ENCODE measurements at regions not wholly inside any gene's neighbourhood (a gene's known extent, or its start where the extent isn't known, plus 50 kb on each side); places are given as distances from the start of the nearest gene placed in this dataset.

- H3K9ac ChIP-seq (ENCODE audit: insufficient read depth in 1 of 2, low read depth in 2 of 2, low read length in 2 of 2), result no peak overlapping the region
- H3K4me2 ChIP-seq (ENCODE audit: insufficient read depth, low read length), result no peak overlapping the region
- no peak overlapping the region for H2AFZ ChIP-seq (ENCODE audit: low read depth, low read length)
- no peak overlapping the region for H3K4me3 ChIP-seq
- no peak overlapping the region for H3K27ac ChIP-seq (ENCODE audit: extremely low read depth, low read depth, low read length)
- POLR2A ChIA-PET, result no interaction called here
- ATAC-seq (no peak), DNase-seq (ENCODE audit: extremely low read depth in 1 of 4, low spot score in 3 of 4) (no peak), FAIRE-seq (no peak)
- no peaks in the 10 kb centered on the region for H3K36me3 ChIP-seq (ENCODE audit: control insufficient read depth, insufficient read depth, low read length)
- peaks cover 2 to 19% of the 10 kb centered on the region in 2 experiments; a peak in 3 of 5 replicates for H3K27me3 ChIP-seq (ENCODE audit: control insufficient read depth in 2 of 2, insufficient read depth in 2 of 2, low read length in 2 of 2)
- BruUV-seq (replicated peaks), result no TSS peak
- in situ Hi-C loops (cut with MboI) (no loop called here), intact Hi-C loops (cut with micrococcal nuclease) (no loop called here)
- no peaks in the 10 kb centered on the region for H3K79me2 ChIP-seq (ENCODE audit: control insufficient read depth, insufficient read depth, low read length)
- CTCF ChIA-PET (ENCODE audit: low intra/inter-chr PET ratio), result no interaction called here
- H4K20me1 ChIP-seq (replicated peaks; ENCODE audit: control insufficient read depth, insufficient read depth, low read length), result 0 out of 2 replicates have a peak, but pooled peaks cover 4% of the 10 kb centered on the region
- TF ChIP-seq YY1 (IDR thresholded peaks at IDR 0.05; ENCODE audit: borderline replicate concordance in 1 of 3, control insufficient read depth in 1 of 3, extremely low read depth in 1 of 3, insufficient read depth in 3 of 3, insufficient read length in 1 of 3, insufficient replicate concordance in 2 of 3, low read depth in 1 of 3, low read length in 2 of 3), result no peak
- WGBS (ENCODE audit: insufficient coverage, low coverage, missing lambda C conversion rate), result 2% methylated on average over 5 of the region's 5 CpGs
- no peaks in the 10 kb centered on the region for H3K9me3 ChIP-seq (replicated peaks; ENCODE audit: control insufficient read depth, insufficient read depth, low read depth, low read length)
- no peaks in the 10 kb centered on the region for H3K9me1 ChIP-seq (ENCODE audit: control insufficient read depth, insufficient read depth, low read length)
- H3K4me1 ChIP-seq (replicated peaks in 1 of 2; ENCODE audit: control insufficient read depth in 2 of 2, insufficient read depth in 2 of 2, low read length in 2 of 2), result peaks cover 0 to 4% of the 10 kb centered on the region in 2 experiments; a peak in 2 of 5 replicates
Measured at GRCh38 chr11:134661660-134662059, 249.6 kb upstream of the B3GAT1 start.

GRCh38 chr11:134660416-134660815 lies 248.4 kb upstream of the B3GAT1 start:
- no peaks in the 10 kb centered on the region for H3K9me1 ChIP-seq (ENCODE audit: control insufficient read depth, insufficient read depth, low read length)
- 0% methylated on average over 1 of the region's 1 CpG for WGBS (ENCODE audit: insufficient coverage, low coverage, missing lambda C conversion rate)
- H4K20me1 ChIP-seq (replicated peaks; ENCODE audit: control insufficient read depth, insufficient read depth, low read length), result no peaks in the 10 kb centered on the region
- H3K4me3 ChIP-seq, result no peak overlapping the region
- FAIRE-seq, result no peak
- BruUV-seq (replicated peaks), result no TSS peak
- H3K4me1 ChIP-seq (replicated peaks in 1 of 2; ENCODE audit: control insufficient read depth in 2 of 2, insufficient read depth in 2 of 2, low read length in 2 of 2), result peaks cover 0 to 4% of the 10 kb centered on the region in 2 experiments; a peak in 2 of 5 replicates
- CTCF ChIA-PET (ENCODE audit: low intra/inter-chr PET ratio), result no interaction called here
- POLR2A ChIA-PET, result interaction anchor here (0.6 kb wide), 1 partner anchor 11 kb away, joined by 3 read pairs; no protein-coding TSS in a partner anchor
- H3K9me3 ChIP-seq (replicated peaks; ENCODE audit: control insufficient read depth, insufficient read depth, low read depth, low read length), result no peaks in the 10 kb centered on the region
- in situ Hi-C loops (cut with MboI), result no loop called here
- H2AFZ ChIP-seq (ENCODE audit: low read depth, low read length), result no peak overlapping the region
- H3K9ac ChIP-seq (ENCODE audit: insufficient read depth in 1 of 2, low read depth in 2 of 2, low read length in 2 of 2), result no peak overlapping the region
- no peaks in the 10 kb centered on the region for H3K36me3 ChIP-seq (ENCODE audit: control insufficient read depth, insufficient read depth, low read length)
- no peak overlapping the region for H3K27ac ChIP-seq (ENCODE audit: extremely low read depth, low read depth, low read length)
- intact Hi-C loops (cut with micrococcal nuclease), result no loop called here
- H3K79me2 ChIP-seq (ENCODE audit: control insufficient read depth, insufficient read depth, low read length), result no peaks in the 10 kb centered on the region
- TF ChIP-seq NR2F6 (CRISPR knock-in tag; IDR thresholded peaks at IDR 0.05) (no peak), ZBTB8A (IDR thresholded peaks at IDR 0.05; ENCODE audit: partially characterized antibody) (no peak), ZNF583 (CRISPR knock-in tag; IDR thresholded peaks at IDR 0.05) (no peak), ZNF263 (CRISPR knock-in tag; IDR thresholded peaks at IDR 0.05; ENCODE audit: borderline replicate concordance) (no peak)
- H3K27me3 ChIP-seq (ENCODE audit: control insufficient read depth in 2 of 2, insufficient read depth in 2 of 2, low read length in 2 of 2), result peaks cover 0 to 9% of the 10 kb centered on the region in 2 experiments; a peak in 2 of 5 replicates
- DNase-seq (ENCODE audit: extremely low read depth in 1 of 4, low spot score in 3 of 4), result no peak
- no peak for ATAC-seq
- H3K4me2 ChIP-seq (ENCODE audit: insufficient read depth, low read length), result no peak overlapping the region
